Coronary artery (tissue), 2 donors: ENCODE measurements at regions not wholly inside any gene's neighbourhood (a gene's known extent, or its start where the extent isn't known, plus 50 kb on each side); places are given as distances from the start of the nearest gene placed in this dataset.

Experiments used
- DNase-seq: peaks from one replicate; pipeline ENCODE4 v3.0.0-alpha.2; 2017; ENCODE audit warnings: low spot score
- H3K27ac ChIP-seq, 2 donors: fragments of 200-600 bp; sonication (generic); one replicate each; pipeline ENCODE4 v1.5.1; 2016 to 2019
- H3K4me3 ChIP-seq: fragments of 200-600 bp; sonication (generic); 2 replicates; pipeline ENCODE4 v1.5.1; 2016; ENCODE audit warnings: mild to moderate bottlenecking, moderate library complexity
- CTCF ChIP-seq: fragments of 200-600 bp; sonication (generic); IDR thresholded peaks from one replicate; pipeline ENCODE4 v1.5.1; 2019; ENCODE audit warnings: antibody characterized with exemption

- no peak for DNase-seq
- Histone ChIP-seq H3K4me3 (no peak overlapping the region), H3K27ac (no peak overlapping the region)
- TF ChIP-seq CTCF: no peak
Observed at GRCh38 chr6:4366635-4367395, 231.4 kb upstream of the ECI2 start.

- DNase-seq: no peak
- no peak for TF ChIP-seq CTCF
- H3K27ac ChIP-seq: no peak overlapping the region
- H3K4me3 ChIP-seq: no peak overlapping the region
Observed at GRCh38 chr6:4365686-4366085, 230.3 kb upstream of the ECI2 start.

DNA sequence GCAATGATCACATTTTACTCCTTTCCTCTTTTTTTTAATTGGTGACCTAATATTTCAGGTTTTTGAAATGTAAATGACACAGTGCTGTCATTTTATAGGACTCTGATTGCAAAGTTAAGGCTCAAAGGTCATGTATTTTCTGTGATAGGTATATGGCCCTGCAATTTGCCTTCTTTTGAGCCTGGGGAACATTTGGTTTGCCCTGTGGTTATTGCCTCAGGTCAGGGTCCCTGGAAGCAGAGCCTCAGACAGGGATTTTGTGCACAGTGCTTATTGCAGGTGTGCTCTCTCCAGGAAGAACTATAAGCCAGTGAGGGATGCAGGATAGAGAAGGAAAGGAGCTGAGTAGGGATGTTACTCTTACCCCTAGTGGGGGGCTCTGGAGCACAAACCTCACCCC, 229.3 kb upstream of the ECI2 start:
- Histone ChIP-seq H3K27ac (no peak overlapping the region), H3K4me3 (no peak overlapping the region)
- no peak for TF ChIP-seq CTCF
- no peak for DNase-seq

- no peak overlapping the region for H3K27ac ChIP-seq
- DNase-seq: no peak
- TF ChIP-seq CTCF: no peak
- H3K4me3 ChIP-seq: no peak overlapping the region
Observed at GRCh38 chr6:4364172-4364571, 228.8 kb upstream of the ECI2 start.

DNA sequence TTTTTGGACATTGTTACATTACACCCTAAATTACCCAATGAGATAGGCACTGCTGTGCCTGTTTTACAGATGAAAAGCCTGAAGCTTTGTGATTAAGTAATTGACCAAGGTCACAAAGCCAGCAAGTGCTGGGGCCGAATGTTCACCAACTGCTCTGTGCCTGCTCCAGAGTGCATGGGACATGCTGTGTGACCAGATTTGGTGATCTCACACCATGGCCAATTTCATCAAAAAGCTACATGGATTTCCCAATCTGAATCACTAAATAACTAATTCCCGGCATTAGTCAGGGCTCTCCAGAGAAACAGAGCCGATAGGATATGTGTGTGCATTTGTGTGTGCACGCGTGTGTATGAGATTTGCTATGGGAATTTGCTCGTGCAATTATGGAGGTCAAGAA, 228.3 kb upstream of the ECI2 start:
- H3K27ac ChIP-seq: no peak overlapping the region
- no peak for DNase-seq
- H3K4me3 ChIP-seq: no peak overlapping the region
- no peak for TF ChIP-seq CTCF

GRCh38 chr6:4362326-4362725, 227.0 kb upstream of the ECI2 start:
- no peak for DNase-seq
- no peak overlapping the region for H3K27ac ChIP-seq
- no peak for TF ChIP-seq CTCF
- H3K4me3 ChIP-seq: no peak overlapping the region

- no peak overlapping the region for H3K4me3 ChIP-seq
- no peak for TF ChIP-seq CTCF
- H3K27ac ChIP-seq: no peak overlapping the region
- no peak for DNase-seq
Observed at GRCh38 chr6:4360920-4361319, 225.5 kb upstream of the ECI2 start.
